DND-41 (cell line): ENCODE measurements at regions not wholly inside any gene's neighbourhood (a gene's known extent, or its start where the extent isn't known, plus 50 kb on each side); places are given as distances from the start of the nearest gene placed in this dataset.

Experiments used
- EZH2 ChIP-seq: IDR thresholded peaks from 3 replicates; pipeline ENCODE4 v1.6.1; 2012; ENCODE audit warnings: borderline replicate concordance, low read depth, mild to moderate bottlenecking, moderate library complexity, low read length, inconsistent platforms; ENCODE audit not compliant: severe bottlenecking
- TF ChIP-seq, protein P1 (sequence below): IDR thresholded peaks from 2 replicates; pipeline ENCODE4 v1.5.1; 2012; ENCODE audit warnings: borderline replicate concordance, low read length, moderate library complexity, mild to moderate bottlenecking; ENCODE audit not compliant: poor library complexity, severe bottlenecking; ENCODE audit errors: extremely low read depth

DNA sequence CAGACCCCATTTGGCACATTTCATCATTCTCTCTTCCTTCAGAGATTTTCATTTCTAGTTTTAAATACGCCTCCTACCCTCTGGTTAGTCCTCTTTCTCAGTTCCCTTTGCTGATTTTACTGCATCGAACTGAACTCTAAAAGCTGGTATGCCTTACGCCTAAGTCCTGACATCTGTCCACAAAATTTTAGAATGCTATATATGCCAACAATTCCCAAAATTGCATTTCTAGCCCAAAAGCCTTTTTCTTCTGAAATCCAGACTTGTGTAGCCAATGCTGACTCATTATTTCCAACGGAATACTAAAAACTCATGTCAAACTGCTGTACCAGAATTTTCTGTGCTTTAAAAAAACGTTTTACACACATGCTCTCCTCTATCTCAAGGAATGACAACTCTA lies 1124.4 kb upstream of the TENM4 start:
- TF ChIP-seq, protein P1, sequence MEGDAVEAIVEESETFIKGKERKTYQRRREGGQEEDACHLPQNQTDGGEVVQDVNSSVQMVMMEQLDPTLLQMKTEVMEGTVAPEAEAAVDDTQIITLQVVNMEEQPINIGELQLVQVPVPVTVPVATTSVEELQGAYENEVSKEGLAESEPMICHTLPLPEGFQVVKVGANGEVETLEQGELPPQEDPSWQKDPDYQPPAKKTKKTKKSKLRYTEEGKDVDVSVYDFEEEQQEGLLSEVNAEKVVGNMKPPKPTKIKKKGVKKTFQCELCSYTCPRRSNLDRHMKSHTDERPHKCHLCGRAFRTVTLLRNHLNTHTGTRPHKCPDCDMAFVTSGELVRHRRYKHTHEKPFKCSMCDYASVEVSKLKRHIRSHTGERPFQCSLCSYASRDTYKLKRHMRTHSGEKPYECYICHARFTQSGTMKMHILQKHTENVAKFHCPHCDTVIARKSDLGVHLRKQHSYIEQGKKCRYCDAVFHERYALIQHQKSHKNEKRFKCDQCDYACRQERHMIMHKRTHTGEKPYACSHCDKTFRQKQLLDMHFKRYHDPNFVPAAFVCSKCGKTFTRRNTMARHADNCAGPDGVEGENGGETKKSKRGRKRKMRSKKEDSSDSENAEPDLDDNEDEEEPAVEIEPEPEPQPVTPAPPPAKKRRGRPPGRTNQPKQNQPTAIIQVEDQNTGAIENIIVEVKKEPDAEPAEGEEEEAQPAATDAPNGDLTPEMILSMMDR = no peak
- TF ChIP-seq EZH2 = no peak
